ENCODE measurements at regions not wholly inside any gene's neighbourhood (a gene's known extent, or its start where the extent isn't known, plus 50 kb on each side); places are given as distances from the start of the nearest gene placed in this dataset.

- TF ChIP-seq CTCF (IDR thresholded peaks at IDR 0.05) (no peak), EZH2 (IDR thresholded peaks at IDR 0.05; ENCODE audit: borderline replicate concordance, insufficient read depth, low read depth, low read length, poor library complexity, severe bottlenecking) (no peak)
Measured at GRCh38 chr1:200252531-200252930, 157.3 kb downstream of the ZNF281 start.
